NB4 (cell line): ENCODE measurements at regions not wholly inside any gene's neighbourhood (a gene's known extent, or its start where the extent isn't known, plus 50 kb on each side); places are given as distances from the start of the nearest gene placed in this dataset.
A peak's percentile ranks its signal among the peaks of the same experiment; 100 is the strongest.

Source experiments
- DNase-seq: peaks from one replicate; pipeline ENCODE4 v3.0.0; 2010; ENCODE audit warnings: low read depth
- H3K4me3 ChIP-seq: one replicate; pipeline ENCODE4 v1.5.1; 2011; ENCODE audit warnings: mild to moderate bottlenecking, low read depth, low read length, moderate library complexity
- MYC ChIP-seq: IDR thresholded peaks from 2 replicates; pipeline ENCODE4 v1.6.1; 2011; ENCODE audit warnings: low read depth, low read length
- POLR2A ChIP-seq: IDR thresholded peaks from 2 replicates; pipeline ENCODE4 v1.6.1; 2011; ENCODE audit warnings: mild to moderate bottlenecking; ENCODE audit not compliant: insufficient read length; ENCODE audit errors: extremely low read depth
- TF ChIP-seq, protein P1 (sequence below): IDR thresholded peaks from 2 replicates; pipeline ENCODE4 v1.6.1; 2011; ENCODE audit warnings: low read depth, low read length
- TF ChIP-seq, protein P2 (sequence below): IDR thresholded peaks from one replicate; pipeline ENCODE4 v1.5.1; 2012; ENCODE audit warnings: low read depth, low read length

DNA sequence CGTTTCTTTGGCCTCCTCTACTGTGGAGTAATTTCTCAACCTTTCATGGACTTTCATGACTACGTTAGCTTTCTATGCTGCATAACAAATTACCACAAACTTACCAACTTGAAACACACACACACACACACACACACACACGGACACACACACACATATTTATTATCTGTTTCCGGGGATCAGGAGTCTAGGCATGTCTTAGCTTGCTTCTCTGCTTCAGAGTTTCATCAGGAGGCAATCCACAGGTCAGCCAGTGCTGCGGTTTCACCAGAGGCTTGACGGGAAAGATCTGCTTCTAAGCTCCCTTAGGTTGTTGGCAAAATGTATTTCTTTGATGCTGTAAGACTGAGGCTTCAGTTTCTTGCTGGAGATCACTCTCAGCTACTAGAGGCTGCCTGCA is 59.0 kb upstream of the C9orf72 start:
- no peak for DNase-seq
- no peak overlapping the region for H3K4me3 ChIP-seq
- TF ChIP-seq, protein P1, sequence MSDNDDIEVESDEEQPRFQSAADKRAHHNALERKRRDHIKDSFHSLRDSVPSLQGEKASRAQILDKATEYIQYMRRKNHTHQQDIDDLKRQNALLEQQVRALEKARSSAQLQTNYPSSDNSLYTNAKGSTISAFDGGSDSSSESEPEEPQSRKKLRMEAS = no peak
- TF ChIP-seq, protein P2, sequence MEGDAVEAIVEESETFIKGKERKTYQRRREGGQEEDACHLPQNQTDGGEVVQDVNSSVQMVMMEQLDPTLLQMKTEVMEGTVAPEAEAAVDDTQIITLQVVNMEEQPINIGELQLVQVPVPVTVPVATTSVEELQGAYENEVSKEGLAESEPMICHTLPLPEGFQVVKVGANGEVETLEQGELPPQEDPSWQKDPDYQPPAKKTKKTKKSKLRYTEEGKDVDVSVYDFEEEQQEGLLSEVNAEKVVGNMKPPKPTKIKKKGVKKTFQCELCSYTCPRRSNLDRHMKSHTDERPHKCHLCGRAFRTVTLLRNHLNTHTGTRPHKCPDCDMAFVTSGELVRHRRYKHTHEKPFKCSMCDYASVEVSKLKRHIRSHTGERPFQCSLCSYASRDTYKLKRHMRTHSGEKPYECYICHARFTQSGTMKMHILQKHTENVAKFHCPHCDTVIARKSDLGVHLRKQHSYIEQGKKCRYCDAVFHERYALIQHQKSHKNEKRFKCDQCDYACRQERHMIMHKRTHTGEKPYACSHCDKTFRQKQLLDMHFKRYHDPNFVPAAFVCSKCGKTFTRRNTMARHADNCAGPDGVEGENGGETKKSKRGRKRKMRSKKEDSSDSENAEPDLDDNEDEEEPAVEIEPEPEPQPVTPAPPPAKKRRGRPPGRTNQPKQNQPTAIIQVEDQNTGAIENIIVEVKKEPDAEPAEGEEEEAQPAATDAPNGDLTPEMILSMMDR = no peak
- TF ChIP-seq POLR2A = no peak
- TF ChIP-seq MYC = no peak

DNA sequence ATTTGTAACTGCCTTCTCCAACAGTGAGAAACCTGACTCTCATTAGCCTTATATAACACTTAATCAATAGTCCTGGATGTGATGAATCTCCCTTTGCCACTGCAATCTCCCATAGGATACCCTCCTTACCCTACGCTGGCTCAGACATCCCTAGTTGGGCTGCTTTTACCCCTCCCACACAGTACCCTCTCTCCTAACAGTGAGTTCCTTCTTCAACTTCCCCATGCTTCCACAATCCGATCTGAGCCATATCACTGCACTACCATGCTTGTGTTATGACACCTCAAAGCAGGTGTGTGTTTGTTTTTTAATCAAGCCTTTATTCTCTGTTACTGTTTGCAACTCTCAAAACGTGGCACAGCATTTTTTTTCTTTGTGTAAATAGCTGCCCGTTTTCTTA is 60.5 kb upstream of the C9orf72 start:
- DNase-seq = no peak
- no peak for TF ChIP-seq POLR2A
- no peak for TF ChIP-seq MYC
- TF ChIP-seq, protein P2 = no peak
- TF ChIP-seq, protein P1 = no peak
- no peak overlapping the region for H3K4me3 ChIP-seq

DNA sequence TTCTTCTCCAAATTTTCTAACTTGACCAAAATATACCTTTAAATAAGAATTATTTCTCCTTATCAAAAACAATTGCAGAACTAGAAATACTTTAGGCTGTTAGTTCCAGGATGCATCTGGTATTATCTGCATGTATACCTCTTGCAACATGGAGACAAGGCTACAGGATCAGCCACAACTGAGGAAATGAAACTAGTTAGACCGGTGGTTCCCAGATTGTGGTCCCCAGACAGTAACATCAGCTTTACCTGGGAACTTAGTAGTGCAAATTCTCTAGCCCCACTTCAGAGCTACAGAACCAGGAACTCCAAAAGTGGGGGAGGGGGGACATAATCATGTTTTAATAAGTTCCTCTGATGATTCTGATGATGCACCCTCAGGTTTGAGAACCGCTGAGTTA is 61.6 kb upstream of the C9orf72 start:
- peak; percentile 63 for DNase-seq
- no peak overlapping the region for H3K4me3 ChIP-seq
- TF ChIP-seq POLR2A (no peak), MYC (no peak)
- TF ChIP-seq, protein P2 = no peak
- TF ChIP-seq, protein P1 = no peak

DNA sequence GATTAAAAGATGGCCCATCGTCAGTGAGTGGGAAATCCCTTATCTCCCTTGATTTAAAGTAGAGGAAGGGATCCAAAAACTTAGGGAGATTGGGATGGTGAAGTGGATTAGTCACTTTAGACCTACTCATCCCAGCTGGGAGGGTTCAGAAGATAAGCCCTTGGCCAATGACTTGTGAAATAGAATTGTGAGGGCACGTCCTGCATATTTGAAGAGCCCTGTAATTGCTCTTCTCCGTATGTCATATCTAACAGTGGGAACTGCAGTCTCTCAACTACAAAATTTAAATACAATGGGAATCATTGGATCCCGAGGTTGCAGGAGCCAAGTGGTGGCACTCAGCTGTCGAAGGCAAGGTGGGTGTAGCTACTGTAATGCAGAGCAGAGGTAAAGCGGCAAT is 65.4 kb upstream of the C9orf72 start:
- DNase-seq = no peak
- no peak overlapping the region for H3K4me3 ChIP-seq
- TF ChIP-seq POLR2A (no peak), MYC (no peak)
- TF ChIP-seq, protein P2 = no peak
- TF ChIP-seq, protein P1 = no peak

DNA sequence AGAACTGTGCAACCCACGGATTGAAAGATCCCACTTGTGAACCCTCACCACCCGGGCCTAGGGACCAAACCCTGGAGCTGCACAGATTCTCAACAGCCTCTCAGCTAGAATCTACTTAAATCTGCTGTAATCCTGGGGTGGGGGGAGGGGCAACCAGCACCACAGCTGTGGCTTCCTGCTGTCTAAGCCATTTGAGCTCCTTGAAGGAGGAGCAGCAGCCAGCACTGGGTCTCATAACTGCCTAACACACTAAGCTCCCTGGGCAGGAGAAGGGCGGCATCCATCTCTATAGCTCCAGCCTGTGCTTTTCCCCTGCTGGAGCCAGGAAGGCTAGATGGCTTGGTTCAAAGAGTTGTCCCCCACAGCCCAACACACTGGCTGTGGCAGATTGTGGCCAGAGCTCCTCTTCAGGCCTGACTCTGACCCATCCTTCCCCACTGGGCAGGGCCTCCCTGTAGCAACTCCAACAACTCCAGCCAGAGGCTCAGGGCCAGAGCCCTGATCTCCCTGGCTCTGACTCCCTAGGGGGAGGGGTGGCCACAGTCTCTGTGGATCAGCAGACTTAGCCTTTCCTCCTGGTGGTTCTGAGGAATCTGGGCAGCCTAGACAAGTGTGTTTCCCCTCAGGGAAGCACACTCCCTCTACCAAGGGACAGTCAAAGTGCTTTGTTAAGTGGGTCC is 72.0 kb upstream of the C9orf72 start:
- TF ChIP-seq POLR2A = no peak
- TF ChIP-seq, protein P2 = no peak
- TF ChIP-seq, protein P1 = no peak
- TF ChIP-seq MYC = no peak
- DNase-seq = no peak
- no peak overlapping the region for H3K4me3 ChIP-seq
